ENCODE measurements at regions not wholly inside any gene's neighbourhood (a gene's known extent, or its start where the extent isn't known, plus 50 kb on each side); places are given as distances from the start of the nearest gene placed in this dataset.

GRCh38 chr16:86228713-86229112 is 281.6 kb upstream of the FOXF1 start:
- ChIA-PET CTCF (no interaction called here), POLR2A (no interaction called here)
- Histone ChIP-seq H3K27ac (ENCODE audit: low read length) (no peak overlapping the region), H3K36me3 (ENCODE audit: control insufficient read depth, insufficient read depth, low read length) (no peaks in the 10 kb centered on the region), H3K4me3 (ENCODE audit: low read depth in 2 of 2, low read length in 2 of 2) (no peak overlapping the region), H3K4me1 (ENCODE audit: control insufficient read depth, insufficient read depth, low read length) (no peaks in the 10 kb centered on the region), H3K27me3 (ENCODE audit: control insufficient read depth, insufficient read depth, low read length) (no peaks in the 10 kb centered on the region; the same call in 1 of the 2 replicates), H3K9me3 (ENCODE audit: control insufficient read depth, insufficient read depth, low read depth, low read length) (no peaks in the 10 kb centered on the region)
- DNase-seq (ENCODE audit: low read depth, low spot score) (no peak), ATAC-seq (no peak)
- intact Hi-C loops (cut with micrococcal nuclease; ENCODE audit: unreplicated experiment) = no loop called here
- BruUV-seq (replicated peaks) = no TSS peak
- in situ Hi-C loops (cut with HindIII; ENCODE audit: low pct_unique_long_range_greater_than_20kb, low sequenced_read_pairs) = no loop called here
- TF ChIP-seq CTCF (IDR thresholded peaks at IDR 0.05) = no peak
- no peak for TF ChIP-seq REST (IDR thresholded peaks at IDR 0.05; ENCODE audit: insufficient read depth in 1 of 2, low read depth in 2 of 2, low read length in 1 of 2)
- TF ChIP-seq SIN3A (IDR thresholded peaks at IDR 0.05; ENCODE audit: borderline replicate concordance, insufficient read depth, low read depth, low read length) = no peak
- TF ChIP-seq POLR2AphosphoS5 (IDR thresholded peaks at IDR 0.05; ENCODE audit: low read depth, low read length) = no peak
- TF ChIP-seq TCF7L2 (IDR thresholded peaks at IDR 0.05; ENCODE audit: low read depth, low read length) = no peak

- no peak for DNase-seq (ENCODE audit: low read depth, low spot score)
- no peaks in the 10 kb centered on the region for H3K9me3 ChIP-seq (ENCODE audit: control insufficient read depth, insufficient read depth, low read depth, low read length)
- intact Hi-C loops (cut with micrococcal nuclease; ENCODE audit: unreplicated experiment) = no loop called here
- TF ChIP-seq CTCF (IDR thresholded peaks at IDR 0.05) (no peak), REST (IDR thresholded peaks at IDR 0.05; ENCODE audit: insufficient read depth in 1 of 2, low read depth in 2 of 2, low read length in 1 of 2) (no peak), TCF7L2 (IDR thresholded peaks at IDR 0.05; ENCODE audit: low read depth, low read length) (no peak), SIN3A (IDR thresholded peaks at IDR 0.05; ENCODE audit: borderline replicate concordance, insufficient read depth, low read depth, low read length) (no peak), POLR2AphosphoS5 (IDR thresholded peaks at IDR 0.05; ENCODE audit: low read depth, low read length) (no peak)
- no peak for ATAC-seq
- H3K27me3 ChIP-seq (ENCODE audit: control insufficient read depth, insufficient read depth, low read length) = no peaks in the 10 kb centered on the region; the same call in 1 of the 2 replicates
- no TSS peak for BruUV-seq (replicated peaks)
- in situ Hi-C loops (cut with HindIII; ENCODE audit: low pct_unique_long_range_greater_than_20kb, low sequenced_read_pairs) = no loop called here
- H3K4me1 ChIP-seq (ENCODE audit: control insufficient read depth, insufficient read depth, low read length) = no peaks in the 10 kb centered on the region
- ChIA-PET CTCF (no interaction called here), POLR2A (no interaction called here)
- H3K27ac ChIP-seq (ENCODE audit: low read length) = no peak overlapping the region
- H3K36me3 ChIP-seq (ENCODE audit: control insufficient read depth, insufficient read depth, low read length) = no peaks in the 10 kb centered on the region
- no peak overlapping the region for H3K4me3 ChIP-seq (ENCODE audit: low read depth in 2 of 2, low read length in 2 of 2)
Observed at GRCh38 chr16:86229283-86229682, 281.0 kb upstream of the FOXF1 start.

Measured in Panc1 (cell line).